Naive B cell (primary cell): ENCODE measurements at regions not wholly inside any gene's neighbourhood (a gene's known extent, or its start where the extent isn't known, plus 50 kb on each side); places are given as distances from the start of the nearest gene placed in this dataset.
A peak's percentile ranks its signal among the peaks of the same experiment; 100 is the strongest.

Experiments used
- ATAC-seq, 2 donors: fragments of 150-1000 bp; cut with Tn5 transposase; 2 replicates each; pipeline ENCODE4 v1.10.0; 2021; ENCODE audit warnings: low read depth in 2 of 2, mild to moderate bottlenecking in 2 of 2, moderate library complexity in 2 of 2
- DNase-seq: peaks from one replicate; pipeline ENCODE4 v3.0.0; 2022
- H3K27ac Mint-ChIP-seq, 6 donors: one replicate each; pipeline ENCODE4 v1.8.0; 2020 to 2022; ENCODE audit warnings: mild to moderate bottlenecking in 6 of 6, mixed read lengths in 6 of 6, moderate library complexity in 5 of 6, inconsistent platforms in 2 of 6
- H3K27me3 Mint-ChIP-seq, 3 donors: one replicate each; pipeline ENCODE4 v1.8.0; 2021 to 2022; ENCODE audit warnings: mixed read lengths in 3 of 3, mild to moderate bottlenecking in 1 of 3
- H3K36me3 Mint-ChIP-seq, 2 donors: one replicate each; pipeline ENCODE4 v1.8.0; 2020 to 2022; ENCODE audit warnings: mixed read lengths in 2 of 2, inconsistent platforms in 1 of 2, mild to moderate bottlenecking in 1 of 2
- H3K4me1 Mint-ChIP-seq, 3 donors: one replicate each; pipeline ENCODE4 v1.8.0; 2020 to 2022; ENCODE audit warnings: mixed read lengths in 3 of 3, inconsistent platforms in 1 of 3, mild to moderate bottlenecking in 1 of 3, moderate library complexity in 1 of 3
- H3K4me3 Mint-ChIP-seq, 8 donors: one replicate each; pipeline ENCODE4 v1.8.0; 2020 to 2022; ENCODE audit warnings: mild to moderate bottlenecking in 8 of 8, mixed read lengths in 8 of 8, moderate library complexity in 8 of 8, inconsistent platforms in 2 of 8
- H3K9me3 Mint-ChIP-seq, 7 donors: one replicate each; pipeline ENCODE4 v1.8.0; 2020 to 2022; ENCODE audit warnings: mixed read lengths in 7 of 7, mild to moderate bottlenecking in 5 of 7, inconsistent platforms in 2 of 7, moderate library complexity in 1 of 7

DNA sequence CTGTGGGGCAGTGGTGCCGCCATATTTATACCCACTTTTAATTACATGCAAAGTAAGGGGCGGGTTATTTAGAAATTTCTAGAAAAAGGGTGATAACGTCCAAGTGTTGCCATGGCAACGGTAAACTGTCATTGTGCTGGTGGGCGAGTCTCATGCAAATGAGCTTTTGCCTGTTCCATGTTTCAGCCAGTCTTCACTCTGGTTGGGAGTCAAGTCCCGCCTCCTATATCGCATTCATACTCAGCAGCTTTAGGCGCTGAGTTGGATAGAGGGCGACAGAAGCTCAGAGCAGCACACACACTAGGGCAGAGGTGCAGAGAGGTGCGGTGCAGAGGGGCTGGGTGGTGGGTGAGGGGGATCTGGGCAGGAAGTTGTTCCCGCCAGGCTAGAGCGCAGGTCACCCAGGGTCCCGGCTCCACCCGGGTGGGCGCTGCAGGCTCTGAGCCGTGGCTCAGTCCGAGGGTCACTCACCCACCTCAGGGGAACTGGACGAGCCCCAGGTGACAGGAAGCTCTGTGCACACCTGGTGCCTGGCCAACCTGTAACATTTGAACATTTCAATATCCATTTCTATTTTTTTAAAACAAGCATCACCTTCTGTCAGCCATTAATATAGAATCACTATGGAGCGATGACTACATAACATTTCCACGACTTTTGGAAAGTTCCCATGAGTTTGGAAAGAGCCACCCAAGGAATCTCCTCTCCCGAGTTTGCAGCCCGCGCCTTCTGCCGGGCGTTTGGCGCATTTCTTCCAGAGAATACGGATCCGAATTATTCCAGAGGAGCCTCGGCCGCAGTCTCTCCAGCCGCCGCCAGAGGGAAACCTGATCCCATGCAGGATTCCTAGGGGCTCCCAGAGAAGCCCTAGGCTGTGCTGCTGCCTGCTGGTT, 89.1 kb upstream of the PHACTR3 start:
- Mint-ChIP-seq H3K4me1 (peaks cover 0 to 3% (median 0%) of the 10 kb centered on the region in 3 donors), H3K27me3 (peaks cover 49 to 69% (median 67%) of the 10 kb centered on the region in 3 donors), H3K9me3 (peaks cover 0 to 6% (median 0%) of the 10 kb centered on the region in 7 donors), H3K36me3 (peaks cover 0 to 4% of the 10 kb centered on the region in 2 donors), H3K27ac (no peak overlapping the region), H3K4me3 (no peak overlapping the region)
- ATAC-seq: no peak
- DNase-seq: no peak

GRCh38 chr20:59515906-59516209, 88.5 kb upstream of the PHACTR3 start:
- ATAC-seq (no peak), DNase-seq (no peak)
- H3K27me3 Mint-ChIP-seq: peaks cover 52 to 75% (median 73%) of the 10 kb centered on the region in 3 donors
- no peak overlapping the region for H3K27ac Mint-ChIP-seq
- peaks cover 0 to 3% (median 0%) of the 10 kb centered on the region in 3 donors for H3K4me1 Mint-ChIP-seq
- H3K4me3 Mint-ChIP-seq: no peak overlapping the region
- peaks cover 0 to 6% (median 0%) of the 10 kb centered on the region in 7 donors for H3K9me3 Mint-ChIP-seq
- peaks cover 0 to 4% of the 10 kb centered on the region in 2 donors for H3K36me3 Mint-ChIP-seq

GRCh38 chr20:59518881-59519706, 85.2 kb upstream of the PHACTR3 start:
- Mint-ChIP-seq H3K9me3 (peaks cover 0 to 6% (median 0%) of the 10 kb centered on the region in 7 donors), H3K4me1 (peaks cover 0 to 3% (median 0%) of the 10 kb centered on the region in 3 donors), H3K27me3 (peaks cover 53 to 81% (median 78%) of the 10 kb centered on the region in 3 donors), H3K4me3 (no peak overlapping the region), H3K27ac (peak overlapping the region in 1 of 6 donors; percentile 88), H3K36me3 (peaks cover 0 to 4% of the 10 kb centered on the region in 2 donors)
- ATAC-seq: peak; percentile 42 to 53
- peak; percentile 21 for DNase-seq

DNA sequence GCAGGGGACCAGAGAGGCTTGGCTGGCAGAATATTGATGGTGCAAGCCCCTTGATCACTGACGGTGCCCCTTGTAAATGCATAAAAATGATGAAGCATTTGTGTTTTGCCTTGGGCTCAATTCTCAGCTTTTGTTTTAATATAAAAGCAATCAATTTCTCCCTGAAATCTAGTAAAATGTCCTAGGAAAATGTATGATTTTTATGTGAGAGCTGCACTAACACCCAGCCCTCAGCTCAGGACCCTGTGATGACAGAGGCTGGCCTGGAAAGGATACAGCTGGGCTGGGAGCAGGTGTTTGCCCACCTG, 84.7 kb upstream of the PHACTR3 start:
- Mint-ChIP-seq H3K27ac (no peak overlapping the region), H3K27me3 (peaks cover 58 to 79% (median 78%) of the 10 kb centered on the region in 3 donors), H3K4me1 (peaks cover 0 to 3% (median 0%) of the 10 kb centered on the region in 3 donors), H3K36me3 (peaks cover 0 to 4% of the 10 kb centered on the region in 2 donors), H3K4me3 (no peak overlapping the region), H3K9me3 (peaks cover 0 to 6% (median 0%) of the 10 kb centered on the region in 7 donors)
- ATAC-seq: no peak
- DNase-seq: no peak

GRCh38 chr20:59520814-59521213, 83.5 kb upstream of the PHACTR3 start:
- no peak for ATAC-seq
- peak overlapping the region in 1 of 6 donors; percentile 29 for H3K27ac Mint-ChIP-seq
- peaks cover 0 to 4% (median 0%) of the 10 kb centered on the region in 7 donors for H3K9me3 Mint-ChIP-seq
- H3K4me3 Mint-ChIP-seq: no peak overlapping the region
- peaks cover 67 to 78% (median 77%) of the 10 kb centered on the region in 3 donors for H3K27me3 Mint-ChIP-seq
- H3K4me1 Mint-ChIP-seq: peaks cover 0 to 7% (median 4%) of the 10 kb centered on the region in 3 donors
- no peak for DNase-seq
- peaks cover 0 to 4% of the 10 kb centered on the region in 2 donors for H3K36me3 Mint-ChIP-seq

- H3K27me3 Mint-ChIP-seq: peaks cover 52 to 69% (median 57%) of the 10 kb centered on the region in 3 donors
- peaks cover 0 to 2% (median 0%) of the 10 kb centered on the region in 7 donors for H3K9me3 Mint-ChIP-seq
- H3K27ac Mint-ChIP-seq: no peak overlapping the region
- no peaks in the 10 kb centered on the region for H3K36me3 Mint-ChIP-seq
- ATAC-seq: no peak
- peaks cover 0 to 5% (median 4%) of the 10 kb centered on the region in 3 donors for H3K4me1 Mint-ChIP-seq
- DNase-seq: no peak
- no peak overlapping the region for H3K4me3 Mint-ChIP-seq
Observed at GRCh38 chr20:59525500-59526241, 78.7 kb upstream of the PHACTR3 start.

GRCh38 chr20:59526242-59527225, 77.8 kb upstream of the PHACTR3 start:
- Mint-ChIP-seq H3K36me3 (no peaks in the 10 kb centered on the region), H3K9me3 (peaks cover 0 to 10% (median under 1%) of the 10 kb centered on the region in 7 donors), H3K27me3 (peaks cover 51 to 64% (median 53%) of the 10 kb centered on the region in 3 donors), H3K4me1 (peaks cover 0 to 5% (median 4%) of the 10 kb centered on the region in 3 donors), H3K4me3 (no peak overlapping the region), H3K27ac (no peak overlapping the region)
- DNase-seq (no peak), ATAC-seq (no peak)

- Mint-ChIP-seq H3K4me1 (peaks cover 0 to 1% (median 0%) of the 10 kb centered on the region in 3 donors), H3K27me3 (peaks cover 21 to 31% (median 26%) of the 10 kb centered on the region in 3 donors), H3K36me3 (no peaks in the 10 kb centered on the region), H3K27ac (no peak overlapping the region), H3K9me3 (peaks cover 0 to 10% (median 2%) of the 10 kb centered on the region in 7 donors), H3K4me3 (no peak overlapping the region)
- ATAC-seq (no peak), DNase-seq (no peak)
Observed at GRCh38 chr20:59530782-59531181, 73.6 kb upstream of the PHACTR3 start.

- ATAC-seq (no peak), DNase-seq (no peak)
- no peak overlapping the region for H3K4me3 Mint-ChIP-seq
- no peak overlapping the region for H3K27ac Mint-ChIP-seq
- peaks cover 0 to 26% of the 10 kb centered on the region in 2 donors for H3K36me3 Mint-ChIP-seq
- no peaks in the 10 kb centered on the region for H3K4me1 Mint-ChIP-seq
- H3K27me3 Mint-ChIP-seq: peaks cover 6 to 31% (median 27%) of the 10 kb centered on the region in 3 donors
- peaks cover 15 to 46% (median 26%) of the 10 kb centered on the region in 7 donors for H3K9me3 Mint-ChIP-seq
Observed at GRCh38 chr20:59537991-59538390, 66.3 kb upstream of the PHACTR3 start.

DNA sequence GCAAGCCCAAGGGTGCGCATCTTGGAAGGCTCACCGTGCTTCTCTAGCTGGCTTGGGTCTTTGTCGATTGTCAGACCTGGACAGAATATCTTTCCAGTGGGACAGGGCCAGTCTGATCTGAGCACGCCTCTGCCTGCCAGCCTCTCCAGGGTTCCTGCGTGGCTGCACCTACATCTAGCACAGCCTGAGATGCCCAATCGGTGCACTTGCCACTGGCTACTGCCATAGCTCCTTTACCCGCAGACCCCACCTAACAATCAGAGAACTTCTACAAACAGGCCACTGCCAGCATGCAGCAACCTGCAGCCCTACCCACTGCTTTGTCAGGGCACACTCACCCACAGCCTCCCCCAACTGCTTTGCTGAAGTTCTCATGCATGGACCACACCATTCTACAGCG, 56.7 kb upstream of the PHACTR3 start:
- Mint-ChIP-seq H3K27ac (no peak overlapping the region), H3K36me3 (peaks cover 0 to 3% of the 10 kb centered on the region in 2 donors), H3K27me3 (peaks cover 12 to 34% (median 15%) of the 10 kb centered on the region in 3 donors), H3K9me3 (peaks cover 0 to 9% (median 6%) of the 10 kb centered on the region in 7 donors), H3K4me1 (no peaks in the 10 kb centered on the region), H3K4me3 (no peak overlapping the region)
- no peak for ATAC-seq
- no peak for DNase-seq
